ENCODE measurements at regions not wholly inside any gene's neighbourhood (a gene's known extent, or its start where the extent isn't known, plus 50 kb on each side); places are given as distances from the start of the nearest gene placed in this dataset.

- DNase-seq: no peak
Observed at GRCh38 chr15:58271410-58271809, 133.2 kb downstream of the AQP9 start.

DNA sequence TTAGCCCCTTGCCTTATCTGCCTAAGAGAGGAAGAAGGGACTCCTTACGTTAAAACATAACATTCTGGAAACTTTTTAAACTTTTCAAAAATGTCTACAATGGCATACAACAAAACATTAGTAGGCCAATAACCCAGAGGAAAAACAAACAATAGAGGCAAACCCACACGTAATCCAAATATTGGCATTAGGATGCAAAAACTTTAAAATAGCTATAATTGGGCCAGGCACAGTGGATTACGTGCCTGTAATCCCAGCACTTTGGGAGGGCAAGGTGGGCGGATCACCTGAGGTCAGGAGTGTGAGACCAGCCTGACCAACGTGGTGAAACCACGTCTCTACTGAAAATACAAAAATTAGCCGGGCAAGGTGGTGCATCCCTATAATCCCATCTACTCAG lies 134.9 kb downstream of the AQP9 start:
- no peak for DNase-seq

DNA sequence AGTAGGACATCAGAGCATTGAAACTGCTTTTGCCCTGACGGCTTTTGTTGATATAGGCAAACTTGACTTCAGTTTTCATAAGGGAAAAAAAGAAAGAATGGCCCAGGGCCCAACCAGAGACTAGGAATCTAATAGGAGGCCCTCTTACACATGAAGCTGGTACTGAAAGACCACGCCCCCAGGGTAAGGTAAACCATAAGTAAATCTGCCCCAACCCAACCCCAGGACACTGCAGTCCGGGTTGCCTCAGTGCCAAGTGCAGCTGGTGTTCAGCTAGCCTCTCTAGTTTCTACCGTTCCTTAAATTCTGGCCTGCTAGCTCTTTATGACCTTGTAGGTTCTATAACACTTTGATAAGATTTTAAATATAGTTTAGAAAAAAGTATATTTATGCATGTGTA lies 136.7 kb downstream of the AQP9 start:
- DNase-seq: no peak

GRCh38 chr15:58275785-58276184 lies 137.6 kb downstream of the AQP9 start:
- no peak for DNase-seq

GRCh38 chr15:58276924-58277323 lies 138.7 kb downstream of the AQP9 start:
- no peak for DNase-seq

DNA sequence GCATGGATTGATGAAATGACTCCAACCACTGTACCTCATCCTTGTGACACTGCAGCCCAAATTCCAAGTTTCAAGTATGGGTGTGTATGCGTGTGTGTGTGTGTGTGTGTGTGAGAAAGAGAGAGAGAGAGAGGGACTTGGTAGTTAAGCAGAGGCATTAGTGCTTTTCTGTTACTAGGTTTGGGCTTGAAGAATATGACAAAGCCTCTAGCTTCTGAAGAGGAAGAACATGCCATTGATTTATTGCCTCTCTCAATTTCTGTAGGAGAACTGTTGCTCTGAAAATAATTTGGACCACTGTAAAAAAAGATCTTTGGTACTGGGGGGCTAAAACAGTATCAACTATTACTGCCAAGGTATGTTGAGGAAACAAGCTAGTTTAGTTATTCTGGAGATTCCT lies 139.2 kb downstream of the AQP9 start:
- no peak for DNase-seq

DNA sequence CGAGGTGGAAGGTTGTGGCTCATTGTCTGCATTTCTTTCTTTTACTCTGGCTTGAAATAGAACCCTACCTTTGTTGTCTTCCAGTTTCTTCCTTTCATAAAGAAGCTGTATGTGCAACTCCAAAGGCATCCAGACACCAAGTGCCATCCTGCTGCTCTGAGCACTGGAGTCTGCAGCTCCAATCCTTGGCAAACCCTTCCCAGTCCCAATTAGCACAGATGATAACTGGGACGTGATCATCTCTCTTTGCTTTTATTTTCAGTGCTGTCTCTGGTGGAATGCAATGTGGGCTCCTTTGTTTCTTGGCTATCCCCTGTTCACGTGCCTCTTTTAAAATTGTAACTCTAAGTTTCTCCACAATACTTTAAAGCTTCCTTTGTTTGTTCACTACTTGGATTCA lies 140.9 kb downstream of the AQP9 start:
- no peak for DNase-seq

DNA sequence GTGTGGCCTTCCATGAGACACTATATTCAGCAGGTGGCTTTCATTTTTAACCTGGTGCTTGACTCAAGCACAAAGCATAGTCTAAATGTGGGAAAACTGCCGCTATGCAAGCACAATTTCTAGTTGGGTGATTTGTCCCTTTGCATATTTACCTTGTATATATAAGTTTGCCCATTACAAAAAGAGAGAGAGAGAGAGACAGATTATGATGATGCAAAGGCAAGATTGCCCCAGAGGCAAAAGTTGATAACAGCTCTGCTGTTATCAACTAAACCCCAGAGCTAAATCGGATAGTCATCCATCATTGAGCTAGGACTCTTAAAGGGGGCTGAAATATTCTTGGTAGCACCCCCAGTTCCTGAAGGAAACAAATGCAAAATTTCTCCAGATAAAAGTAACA lies 141.5 kb downstream of the AQP9 start:
- DNase-seq: no peak

DNA sequence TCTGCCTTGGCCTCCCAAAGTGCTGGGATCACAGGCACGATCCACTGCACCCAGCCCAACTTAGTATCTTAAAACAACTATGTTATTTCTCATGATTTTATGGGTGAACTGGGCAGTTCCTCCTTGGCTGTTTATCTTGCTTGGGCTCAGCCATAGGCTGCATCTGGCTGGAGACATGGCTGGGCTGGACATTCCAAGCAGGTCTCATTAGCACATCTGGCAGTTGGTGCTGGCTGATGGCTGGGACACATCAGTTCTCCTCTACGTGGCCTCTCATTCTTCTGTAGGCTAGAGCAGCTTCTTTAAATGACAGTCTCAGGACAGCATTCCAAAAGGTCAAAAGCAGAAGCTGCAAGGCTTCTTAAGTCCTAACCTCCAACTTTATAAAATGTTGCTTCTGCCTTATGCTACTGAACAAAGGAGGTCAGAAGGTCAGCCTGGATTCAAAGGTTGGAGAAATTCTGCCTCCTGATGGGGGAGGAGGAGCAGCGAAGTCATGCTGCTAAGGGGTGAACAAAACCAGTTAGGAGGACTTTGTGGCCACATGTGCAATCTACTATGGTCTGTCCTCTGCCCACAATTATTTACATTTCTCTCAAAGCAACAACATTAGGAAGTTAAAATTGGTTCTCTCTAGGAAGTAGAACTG lies 144.0 kb downstream of the AQP9 start:
- no peak for DNase-seq

- DNase-seq: no peak
Observed at GRCh38 chr15:58283302-58283701, 145.1 kb downstream of the AQP9 start.

GRCh38 chr15:58284293-58284692 lies 146.1 kb downstream of the AQP9 start:
- no peak for DNase-seq

DNA sequence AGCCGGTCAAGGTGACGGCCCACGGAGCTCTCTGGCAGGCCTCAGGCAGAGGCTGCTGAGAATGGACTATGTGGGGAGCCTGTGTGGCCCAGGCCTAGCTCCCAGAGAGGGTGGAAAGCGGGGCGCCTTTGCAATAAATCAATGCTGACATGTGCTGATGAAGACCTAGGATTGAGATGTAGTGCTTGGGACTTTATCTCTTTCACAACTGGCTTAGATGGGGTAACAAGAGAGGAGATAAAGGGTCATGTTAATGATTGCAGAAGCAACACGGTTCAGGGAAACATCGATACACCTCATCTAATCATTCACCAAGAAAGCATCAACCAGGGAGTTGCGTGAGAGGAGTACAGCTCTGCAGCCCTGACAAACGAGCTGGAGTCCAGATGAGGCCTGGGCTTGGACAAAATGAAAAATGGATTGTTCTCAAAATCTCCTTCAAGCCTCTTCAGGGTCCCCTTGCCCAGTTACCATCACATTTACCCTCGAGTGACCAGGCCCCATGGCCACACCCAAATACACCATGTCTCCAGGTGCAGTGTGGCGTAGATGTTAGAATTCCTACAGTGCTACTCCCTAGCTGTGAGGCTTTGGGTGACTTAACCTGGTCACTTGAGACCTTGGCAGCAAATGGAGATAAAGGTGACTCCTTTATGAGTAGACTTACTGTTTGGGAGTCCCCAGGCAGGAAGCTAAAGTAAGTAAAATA lies 146.4 kb upstream of the LIPC start:
- DNase-seq: no peak

- no peak for DNase-seq
Observed at GRCh38 chr15:58285921-58286278, 145.9 kb upstream of the LIPC start.

GRCh38 chr15:58286523-58286922 lies 145.3 kb upstream of the LIPC start:
- no peak for DNase-seq

DNA sequence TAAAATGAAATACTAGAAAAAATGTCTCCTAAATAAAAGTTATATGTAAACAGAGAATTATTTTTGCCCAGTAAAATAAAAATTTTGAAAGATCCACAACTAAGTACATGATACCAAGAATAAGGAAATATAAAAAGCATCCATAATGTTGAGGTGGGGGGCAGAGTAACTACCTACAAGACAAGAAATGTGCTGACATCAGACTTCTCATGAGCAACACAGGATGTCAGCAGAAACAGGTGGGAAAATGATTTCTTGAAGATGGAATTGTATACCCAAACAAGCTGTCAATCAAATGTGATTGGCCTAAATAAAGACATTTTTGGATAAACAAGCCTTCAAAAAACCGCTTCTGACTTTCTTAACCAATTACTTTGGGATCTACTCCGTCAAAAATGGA lies 143.9 kb upstream of the LIPC start:
- DNase-seq: no peak

DNA sequence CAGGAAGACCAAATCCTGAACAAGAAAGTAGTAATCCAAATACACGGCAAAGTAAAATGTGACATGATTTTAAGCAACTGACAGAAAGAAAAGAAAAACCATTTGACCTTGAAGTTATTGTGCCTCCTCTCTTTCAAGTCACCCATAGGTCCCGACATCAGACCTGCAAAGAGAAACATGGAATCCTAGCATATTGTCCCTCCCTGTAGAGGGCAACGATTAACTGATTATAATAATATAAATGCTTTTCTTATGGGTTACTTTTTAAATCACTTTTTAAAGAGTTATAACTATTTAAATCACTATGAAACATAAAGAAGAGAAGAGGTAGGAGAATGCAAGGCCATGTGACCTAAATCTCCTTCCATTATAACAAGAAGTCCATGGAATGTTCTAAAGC lies 143.2 kb upstream of the LIPC start:
- no peak for DNase-seq

GRCh38 chr15:58291848-58292247 lies 139.9 kb upstream of the LIPC start:
- DNase-seq: no peak

GRCh38 chr15:58292751-58293175 lies 139.0 kb upstream of the LIPC start:
- DNase-seq: no peak

DNA sequence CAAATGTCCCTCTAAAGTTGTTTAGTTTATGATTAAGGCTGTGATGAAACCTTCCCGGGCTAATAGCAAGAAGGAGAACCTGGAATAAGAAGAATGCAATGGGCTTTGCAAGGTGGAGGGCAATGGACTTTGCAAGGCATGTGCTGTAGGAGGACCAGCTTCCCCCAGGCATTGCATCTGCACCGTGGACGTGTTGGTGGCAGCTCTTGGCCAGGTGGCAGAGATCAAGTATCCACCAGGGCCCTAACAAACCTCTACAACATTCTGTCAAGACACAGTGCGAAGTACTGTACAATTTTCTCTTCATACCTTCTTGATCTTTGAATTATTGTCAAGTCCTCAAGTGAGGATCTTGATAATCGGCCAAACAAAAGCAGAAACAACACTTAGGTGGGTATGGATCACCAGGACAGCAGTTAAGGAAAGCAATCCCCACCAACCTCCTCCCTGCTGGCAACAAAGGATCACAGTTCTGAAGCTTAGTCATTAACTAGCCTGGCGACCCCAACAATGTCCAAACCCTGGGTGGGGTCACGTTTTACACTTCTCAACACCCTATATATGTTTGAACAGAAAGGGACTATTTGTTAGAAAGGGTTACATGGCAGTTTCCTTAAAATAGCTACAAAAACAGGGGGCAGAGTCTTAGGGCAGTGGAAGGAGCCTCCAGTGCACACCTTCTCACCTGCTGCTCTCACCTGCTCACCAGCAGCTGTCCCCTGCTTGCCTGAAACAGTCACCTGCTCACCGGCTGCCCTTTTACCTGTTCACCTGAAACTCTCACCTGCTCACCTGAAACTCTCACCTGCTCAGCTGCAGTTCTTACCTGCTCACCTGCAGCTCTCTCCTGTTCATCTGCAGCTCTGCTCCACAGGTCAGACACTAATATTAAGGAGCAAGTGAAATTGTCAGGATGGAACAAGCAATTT lies 137.9 kb upstream of the LIPC start:
- no peak for DNase-seq

- DNase-seq: no peak
Observed at GRCh38 chr15:58294681-58295254, 137.0 kb upstream of the LIPC start.

DNA sequence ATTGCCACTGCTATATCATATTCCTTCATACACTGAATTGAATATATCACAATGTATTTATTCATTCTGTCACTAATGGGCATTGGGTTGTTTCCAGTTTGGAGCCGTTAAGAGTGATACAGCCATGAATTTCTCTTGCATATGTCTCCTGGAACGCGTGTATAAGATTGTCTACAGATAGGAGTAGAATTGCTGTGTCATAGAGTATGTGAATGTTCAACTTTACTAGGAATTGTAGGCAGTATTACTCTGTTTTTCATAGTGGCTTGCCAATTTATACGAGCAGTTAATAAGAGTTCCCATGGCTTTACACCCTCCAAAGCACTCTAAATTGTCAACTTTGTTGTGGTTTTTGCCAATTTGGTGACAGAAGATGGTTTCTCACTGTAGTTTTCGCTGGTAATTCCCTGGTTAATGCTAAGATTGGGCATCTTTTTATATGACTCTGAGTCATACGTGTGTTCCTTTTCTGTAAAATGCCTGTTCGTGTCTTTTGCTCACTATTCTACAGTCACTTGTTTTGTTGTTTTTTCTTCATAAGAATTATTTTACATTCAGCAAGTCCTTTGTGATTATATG lies 136.1 kb upstream of the LIPC start:
- no peak for DNase-seq

DNA sequence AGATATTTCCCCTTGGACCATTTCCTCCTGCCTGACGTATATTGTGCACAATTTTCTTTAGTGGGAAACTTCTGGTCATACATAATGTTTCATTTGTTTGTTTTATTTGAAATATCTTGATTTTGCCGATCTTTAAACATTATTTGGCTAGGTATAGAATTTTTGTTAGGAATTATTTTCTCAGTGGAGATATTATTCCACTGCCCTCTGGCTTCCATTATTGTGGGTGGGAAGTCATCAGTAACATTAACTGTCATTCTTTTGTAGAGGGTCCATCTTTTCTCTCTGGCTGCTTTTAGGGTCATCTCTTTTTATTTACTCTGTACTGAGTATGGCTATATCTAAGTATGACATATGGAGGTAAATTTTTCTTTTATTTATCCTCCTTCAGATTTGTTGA lies 135.5 kb upstream of the LIPC start:
- DNase-seq: no peak

- no peak for DNase-seq
Observed at GRCh38 chr15:58297639-58298038, 134.2 kb upstream of the LIPC start.
